SK-N-SH (cell line): ENCODE measurements at regions not wholly inside any gene's neighbourhood (a gene's known extent, or its start where the extent isn't known, plus 50 kb on each side); places are given as distances from the start of the nearest gene placed in this dataset.

Experiments used
- CHD2 ChIP-seq: fragments of 150-350 bp; IDR thresholded peaks from 2 replicates; pipeline ENCODE4 v1.6.1; 2018; ENCODE audit warnings: low read length; ENCODE audit not compliant: partially characterized antibody
- EZH2phosphoT487 ChIP-seq: fragments of 200-600 bp; sonication (generic); IDR thresholded peaks from 2 replicates; pipeline ENCODE4 v1.6.1; 2017; ENCODE audit warnings: low read depth, mixed run types, mild to moderate bottlenecking, antibody characterized with exemption, moderate library complexity, borderline replicate concordance
- GABPA ChIP-seq: IDR thresholded peaks from 2 replicates; pipeline ENCODE4 v1.4.0; 2012; ENCODE audit warnings: low read depth, mild to moderate bottlenecking
- MXI1 ChIP-seq: IDR thresholded peaks from 2 replicates; pipeline ENCODE4 v1.6.1; 2012; ENCODE audit warnings: mild to moderate bottlenecking, low read depth, low read length, improper control_type of control experiment
- POLR2AphosphoS5 ChIP-seq: IDR thresholded peaks from 2 replicates; pipeline ENCODE4 v1.6.1; 2012; ENCODE audit warnings: low read depth, low read length
- SMC3 ChIP-seq: IDR thresholded peaks from 2 replicates; pipeline ENCODE4 v1.6.1; 2012; ENCODE audit warnings: low read depth, low read length, improper control_type of control experiment
- TEAD4 ChIP-seq: IDR thresholded peaks from 2 replicates; pipeline ENCODE4 v1.4.0; 2012; ENCODE audit warnings: mild to moderate bottlenecking, borderline replicate concordance; ENCODE audit not compliant: insufficient read depth
- TF ChIP-seq, protein P1 (sequence below): fragments of 200-600 bp; sonication (generic); IDR thresholded peaks from 2 replicates; pipeline ENCODE4 v1.6.1; 2017; ENCODE audit warnings: antibody characterized with exemption, mild to moderate bottlenecking, moderate library complexity
- TF ChIP-seq, protein P2 (sequence below): IDR thresholded peaks from 2 replicates; pipeline ENCODE4 v1.6.1; 2012; ENCODE audit warnings: mild to moderate bottlenecking, low read depth, low read length, moderate library complexity

DNA sequence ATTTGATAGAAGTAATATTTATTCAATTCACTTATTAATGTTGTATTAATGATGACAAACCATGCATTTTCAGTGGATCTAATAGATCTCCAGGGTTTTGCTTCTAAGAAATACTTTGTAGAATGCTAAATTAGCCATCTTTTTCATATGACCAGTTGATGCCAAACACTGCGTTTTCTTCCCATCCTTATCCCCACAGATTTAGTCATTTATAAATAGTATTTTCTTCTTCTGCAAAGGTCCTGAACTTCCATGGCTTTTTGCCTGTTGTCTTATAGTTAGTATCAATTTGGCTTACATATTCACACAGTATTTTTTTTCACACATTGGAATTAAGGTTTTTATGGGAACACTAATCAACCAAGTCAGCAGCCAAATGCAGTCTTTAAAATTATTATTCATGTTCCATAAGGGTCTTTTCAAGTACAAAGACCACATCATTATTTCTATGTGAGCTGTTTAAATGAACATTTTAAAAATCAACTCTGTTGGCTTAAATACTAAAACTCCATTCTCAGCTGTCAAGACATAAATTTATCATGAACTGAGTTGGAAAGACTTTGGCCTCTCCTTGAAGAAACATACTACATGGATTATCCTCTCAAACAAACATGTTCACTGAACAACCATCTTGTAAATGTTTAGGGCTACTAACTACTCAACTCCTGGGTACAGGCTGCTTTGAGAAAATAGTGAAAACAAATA is 1278.4 kb upstream of the FLRT2 start:
- TF ChIP-seq, protein P1, sequence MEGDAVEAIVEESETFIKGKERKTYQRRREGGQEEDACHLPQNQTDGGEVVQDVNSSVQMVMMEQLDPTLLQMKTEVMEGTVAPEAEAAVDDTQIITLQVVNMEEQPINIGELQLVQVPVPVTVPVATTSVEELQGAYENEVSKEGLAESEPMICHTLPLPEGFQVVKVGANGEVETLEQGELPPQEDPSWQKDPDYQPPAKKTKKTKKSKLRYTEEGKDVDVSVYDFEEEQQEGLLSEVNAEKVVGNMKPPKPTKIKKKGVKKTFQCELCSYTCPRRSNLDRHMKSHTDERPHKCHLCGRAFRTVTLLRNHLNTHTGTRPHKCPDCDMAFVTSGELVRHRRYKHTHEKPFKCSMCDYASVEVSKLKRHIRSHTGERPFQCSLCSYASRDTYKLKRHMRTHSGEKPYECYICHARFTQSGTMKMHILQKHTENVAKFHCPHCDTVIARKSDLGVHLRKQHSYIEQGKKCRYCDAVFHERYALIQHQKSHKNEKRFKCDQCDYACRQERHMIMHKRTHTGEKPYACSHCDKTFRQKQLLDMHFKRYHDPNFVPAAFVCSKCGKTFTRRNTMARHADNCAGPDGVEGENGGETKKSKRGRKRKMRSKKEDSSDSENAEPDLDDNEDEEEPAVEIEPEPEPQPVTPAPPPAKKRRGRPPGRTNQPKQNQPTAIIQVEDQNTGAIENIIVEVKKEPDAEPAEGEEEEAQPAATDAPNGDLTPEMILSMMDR: no peak
- TF ChIP-seq POLR2AphosphoS5 (no peak), MXI1 (no peak), EZH2phosphoT487 (no peak), TEAD4 (no peak), GABPA (no peak), CHD2 (no peak), SMC3 (no peak)
- TF ChIP-seq, protein P2, sequence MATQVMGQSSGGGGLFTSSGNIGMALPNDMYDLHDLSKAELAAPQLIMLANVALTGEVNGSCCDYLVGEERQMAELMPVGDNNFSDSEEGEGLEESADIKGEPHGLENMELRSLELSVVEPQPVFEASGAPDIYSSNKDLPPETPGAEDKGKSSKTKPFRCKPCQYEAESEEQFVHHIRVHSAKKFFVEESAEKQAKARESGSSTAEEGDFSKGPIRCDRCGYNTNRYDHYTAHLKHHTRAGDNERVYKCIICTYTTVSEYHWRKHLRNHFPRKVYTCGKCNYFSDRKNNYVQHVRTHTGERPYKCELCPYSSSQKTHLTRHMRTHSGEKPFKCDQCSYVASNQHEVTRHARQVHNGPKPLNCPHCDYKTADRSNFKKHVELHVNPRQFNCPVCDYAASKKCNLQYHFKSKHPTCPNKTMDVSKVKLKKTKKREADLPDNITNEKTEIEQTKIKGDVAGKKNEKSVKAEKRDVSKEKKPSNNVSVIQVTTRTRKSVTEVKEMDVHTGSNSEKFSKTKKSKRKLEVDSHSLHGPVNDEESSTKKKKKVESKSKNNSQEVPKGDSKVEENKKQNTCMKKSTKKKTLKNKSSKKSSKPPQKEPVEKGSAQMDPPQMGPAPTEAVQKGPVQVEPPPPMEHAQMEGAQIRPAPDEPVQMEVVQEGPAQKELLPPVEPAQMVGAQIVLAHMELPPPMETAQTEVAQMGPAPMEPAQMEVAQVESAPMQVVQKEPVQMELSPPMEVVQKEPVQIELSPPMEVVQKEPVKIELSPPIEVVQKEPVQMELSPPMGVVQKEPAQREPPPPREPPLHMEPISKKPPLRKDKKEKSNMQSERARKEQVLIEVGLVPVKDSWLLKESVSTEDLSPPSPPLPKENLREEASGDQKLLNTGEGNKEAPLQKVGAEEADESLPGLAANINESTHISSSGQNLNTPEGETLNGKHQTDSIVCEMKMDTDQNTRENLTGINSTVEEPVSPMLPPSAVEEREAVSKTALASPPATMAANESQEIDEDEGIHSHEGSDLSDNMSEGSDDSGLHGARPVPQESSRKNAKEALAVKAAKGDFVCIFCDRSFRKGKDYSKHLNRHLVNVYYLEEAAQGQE: no peak
